Panc1 (cell line): ENCODE measurements at regions not wholly inside any gene's neighbourhood (a gene's known extent, or its start where the extent isn't known, plus 50 kb on each side); places are given as distances from the start of the nearest gene placed in this dataset.

ENCODE experiments used
- ATAC-seq: fragments of 200-7000 bp; cut with Tn5 transposase; 2 replicates; pipeline ENCODE4 v1.9.1; 2020; ENCODE audit warnings: mild to moderate bottlenecking, moderate library complexity
- BruUV-seq: library from RNA; stranded (reverse); fragments of 400-500 nt; replicated peaks from 2 replicates; lab custom pipeline; 2021; lab: Mats Ljungman, UMichigan
- CTCF ChIA-PET: fragments of 300-600 bp; sonication (Branson Sonifier 250); formaldehyde crosslinking; loops from one replicate; lab custom pipeline; 2022; ENCODE audit warnings: antibody characterized with exemption; lab: Charles Lee
- POLR2A ChIA-PET: fragments of 300-600 bp; sonication (Branson Sonifier 250); formaldehyde crosslinking; loops from one replicate; lab custom pipeline; 2022; ENCODE audit warnings: antibody characterized with exemption; lab: Charles Lee
- DNase-seq: peaks from one replicate; pipeline ENCODE4 v3.0.0-alpha.2; 2010; ENCODE audit warnings: low read depth, low spot score
- H3K27ac ChIP-seq: 2 replicates; pipeline ENCODE4 v1.5.1; 2011; ENCODE audit warnings: mild to moderate bottlenecking, low read length, inconsistent platforms
- H3K27me3 ChIP-seq: fragments of 200-500 bp; sonication (Bioruptor generic); 2 replicates; pipeline ENCODE4 v1.6.0; 2014; ENCODE audit warnings: low read length, inconsistent platforms; ENCODE audit not compliant: control insufficient read depth, insufficient read depth
- H3K36me3 ChIP-seq: fragments of 200-500 bp; sonication (Bioruptor generic); 2 replicates; pipeline ENCODE4 v1.5.1; 2014; ENCODE audit warnings: inconsistent platforms, mild to moderate bottlenecking, low read length, moderate library complexity; ENCODE audit not compliant: control insufficient read depth, insufficient read depth
- H3K4me1 ChIP-seq: 2 replicates; pipeline ENCODE4 v1.5.1; 2011; ENCODE audit warnings: inconsistent platforms, mild to moderate bottlenecking, low read length, moderate library complexity; ENCODE audit not compliant: control insufficient read depth, insufficient read depth
- H3K4me3 ChIP-seq, 2 experiments: 2 replicates each; pipeline ENCODE4 v1.5.1; 2011 to 2012; ENCODE audit warnings: low read depth in 2 of 2, low read length in 2 of 2, mild to moderate bottlenecking in 2 of 2, inconsistent platforms in 1 of 2, moderate library complexity in 1 of 2
- H3K9me3 ChIP-seq: fragments of 200-500 bp; sonication (Bioruptor generic); 2 replicates; pipeline ENCODE4 v1.5.1; 2014; ENCODE audit warnings: low read depth, mild to moderate bottlenecking, inconsistent platforms, low read length, moderate library complexity; ENCODE audit not compliant: control insufficient read depth, insufficient read depth
- CTCF ChIP-seq: fragments of 450-650 bp; IDR thresholded peaks from 2 replicates; pipeline ENCODE4 v1.5.1; 2017; ENCODE audit warnings: mild to moderate bottlenecking
- POLR2AphosphoS5 ChIP-seq: IDR thresholded peaks from 2 replicates; pipeline ENCODE4 v1.6.1; 2012; ENCODE audit warnings: mild to moderate bottlenecking, low read depth, low read length, moderate library complexity
- REST ChIP-seq, 2 experiments: IDR thresholded peaks; 2 replicates each; pipeline ENCODE4 v1.6.1; 2011 to 2012; ENCODE audit warnings: low read depth in 2 of 2, control low read depth in 1 of 2, low read length in 1 of 2, mild to moderate bottlenecking in 1 of 2, moderate library complexity in 1 of 2; ENCODE audit not compliant: insufficient read depth in 1 of 2
- SIN3A ChIP-seq: IDR thresholded peaks from 2 replicates; pipeline ENCODE4 v1.6.1; 2012; ENCODE audit warnings: low read depth, mild to moderate bottlenecking, low read length, moderate library complexity, borderline replicate concordance; ENCODE audit not compliant: insufficient read depth
- TCF7L2 ChIP-seq: IDR thresholded peaks from 2 replicates; pipeline ENCODE4 v1.6.1; 2011; ENCODE audit warnings: mild to moderate bottlenecking, low read depth, low read length, inconsistent platforms
- in situ Hi-C: cut with HindIII; loops from 2 replicates; pipeline ENCODE4 v1.10.0; 2016; ENCODE audit warnings: low sequenced_read_pairs, low pct_unique_long_range_greater_than_20kb
- intact Hi-C: fragments of 100-400 bp; cut with micrococcal nuclease; formaldehyde crosslinking; loops from one replicate; pipeline ENCODE4 v1.10.0; 2022; ENCODE audit not compliant: unreplicated experiment

GRCh38 chr7:51471981-51472296 lies 155.3 kb upstream of the COBL start:
- H3K4me3 ChIP-seq: no peak overlapping the region
- ChIA-PET POLR2A (no interaction called here), CTCF (no interaction called here)
- no peaks in the 10 kb centered on the region for H3K36me3 ChIP-seq
- ATAC-seq (no peak), DNase-seq (no peak)
- in situ Hi-C loops: no loop called here
- H3K4me1 ChIP-seq: no peaks in the 10 kb centered on the region; the same call in 1 of the 2 replicates
- no peak overlapping the region for H3K27ac ChIP-seq
- intact Hi-C loops: no loop called here
- H3K9me3 ChIP-seq: no peaks in the 10 kb centered on the region
- H3K27me3 ChIP-seq: no peaks in the 10 kb centered on the region; the same call in 1 of the 2 replicates
- TF ChIP-seq TCF7L2: no peak
- BruUV-seq: no TSS peak

GRCh38 chr7:51471210-51471980 lies 154.8 kb upstream of the COBL start:
- H3K27me3 ChIP-seq: no peaks in the 10 kb centered on the region; the same call in 1 of the 2 replicates
- H3K9me3 ChIP-seq: no peaks in the 10 kb centered on the region
- ATAC-seq (no peak), DNase-seq (no peak)
- no peak overlapping the region for H3K4me3 ChIP-seq
- in situ Hi-C loops (no loop called here), intact Hi-C loops (no loop called here)
- ChIA-PET POLR2A (no interaction called here), CTCF (no interaction called here)
- no peak overlapping the region for H3K27ac ChIP-seq
- no peaks in the 10 kb centered on the region; the same call in 1 of the 2 replicates for H3K4me1 ChIP-seq
- TF ChIP-seq SIN3A (no peak), TCF7L2 (no peak), CTCF (no peak), REST (IDR thresholded peaks at IDR 0.05; ENCODE audit: insufficient read depth in 1 of 2, low read depth in 2 of 2, low read length in 1 of 2) (no peak), POLR2AphosphoS5 (no peak)
- no peaks in the 10 kb centered on the region for H3K36me3 ChIP-seq
- BruUV-seq: no TSS peak

- Histone ChIP-seq H3K36me3 (no peaks in the 10 kb centered on the region), H3K9me3 (no peaks in the 10 kb centered on the region), H3K4me3 (no peak overlapping the region), H3K27ac (no peak overlapping the region), H3K4me1 (no peaks in the 10 kb centered on the region; the same call in 1 of the 2 replicates), H3K27me3 (no peaks in the 10 kb centered on the region; the same call in 1 of the 2 replicates)
- POLR2A ChIA-PET: no interaction called here
- ATAC-seq (no peak), DNase-seq (no peak)
- no TSS peak for BruUV-seq
- in situ Hi-C loops (no loop called here), intact Hi-C loops (no loop called here)
- CTCF ChIA-PET: no interaction called here
- TF ChIP-seq CTCF: no peak
- TF ChIP-seq REST (IDR thresholded peaks at IDR 0.05; ENCODE audit: insufficient read depth in 1 of 2, low read depth in 2 of 2, low read length in 1 of 2): no peak
- TF ChIP-seq SIN3A: no peak
- TF ChIP-seq TCF7L2: no peak
- TF ChIP-seq POLR2AphosphoS5: no peak
Measured at GRCh38 chr7:51467384-51468017, 150.9 kb upstream of the COBL start.
